ENCODE measurements at regions not wholly inside any gene's neighbourhood (a gene's known extent, or its start where the extent isn't known, plus 50 kb on each side); places are given as distances from the start of the nearest gene placed in this dataset.
A peak's percentile ranks its signal among the peaks of the same experiment; 100 is the strongest.

DNA sequence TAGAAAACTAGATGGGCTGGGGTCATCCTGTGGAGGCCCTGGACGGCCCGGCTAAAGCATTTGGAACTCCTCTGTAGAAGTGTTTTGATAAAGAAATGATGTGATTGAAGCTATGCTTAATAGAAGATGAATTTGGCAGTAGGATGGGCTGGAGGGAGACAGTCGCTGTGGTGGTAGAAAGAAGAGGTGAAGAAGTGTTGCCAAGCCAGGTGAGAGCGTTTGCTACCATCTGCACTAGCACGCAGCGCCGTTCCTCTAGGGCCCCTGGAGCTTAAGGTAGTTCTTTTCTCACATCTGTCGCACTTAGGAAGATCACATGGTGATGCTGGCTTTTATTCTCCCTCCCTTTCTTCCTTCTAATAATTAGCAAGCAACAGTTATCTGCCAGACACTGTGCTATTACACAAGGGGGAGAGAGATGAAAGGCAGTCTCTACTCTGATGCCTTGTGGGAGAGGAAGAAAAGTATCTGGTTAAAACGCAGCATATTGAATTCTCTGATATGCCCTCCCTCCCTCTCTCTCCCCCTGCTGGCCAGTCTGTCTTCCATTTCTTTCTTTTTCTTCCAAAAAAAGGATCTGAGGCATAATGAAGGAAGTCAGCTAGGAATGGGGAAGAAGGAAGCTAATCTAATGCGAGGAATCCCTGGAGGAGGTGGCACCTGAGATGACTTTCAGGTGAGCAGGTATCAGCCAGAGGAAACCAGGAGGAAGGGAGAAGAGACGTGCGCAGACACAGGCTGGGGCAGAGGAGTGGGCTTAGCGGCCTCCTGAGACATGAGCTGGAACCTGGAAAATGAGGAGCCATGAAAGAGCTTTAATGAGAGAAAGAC, 162.3 kb upstream of the KLF14 start:
- no peak for DNase-seq (ENCODE audit: low read depth in 2 of 2)

GRCh38 chr7:130896898-130897514, 163.0 kb upstream of the KLF14 start:
- DNase-seq (ENCODE audit: low read depth in 2 of 2) = peak; percentile 57 to 59

GRCh38 chr7:130897515-130898419, 163.8 kb upstream of the KLF14 start:
- no peak for DNase-seq (ENCODE audit: low read depth in 2 of 2)

- no peak for DNase-seq (ENCODE audit: low read depth in 2 of 2)
Measured at GRCh38 chr7:130899071-130899560, 165.1 kb upstream of the KLF14 start.

DNA sequence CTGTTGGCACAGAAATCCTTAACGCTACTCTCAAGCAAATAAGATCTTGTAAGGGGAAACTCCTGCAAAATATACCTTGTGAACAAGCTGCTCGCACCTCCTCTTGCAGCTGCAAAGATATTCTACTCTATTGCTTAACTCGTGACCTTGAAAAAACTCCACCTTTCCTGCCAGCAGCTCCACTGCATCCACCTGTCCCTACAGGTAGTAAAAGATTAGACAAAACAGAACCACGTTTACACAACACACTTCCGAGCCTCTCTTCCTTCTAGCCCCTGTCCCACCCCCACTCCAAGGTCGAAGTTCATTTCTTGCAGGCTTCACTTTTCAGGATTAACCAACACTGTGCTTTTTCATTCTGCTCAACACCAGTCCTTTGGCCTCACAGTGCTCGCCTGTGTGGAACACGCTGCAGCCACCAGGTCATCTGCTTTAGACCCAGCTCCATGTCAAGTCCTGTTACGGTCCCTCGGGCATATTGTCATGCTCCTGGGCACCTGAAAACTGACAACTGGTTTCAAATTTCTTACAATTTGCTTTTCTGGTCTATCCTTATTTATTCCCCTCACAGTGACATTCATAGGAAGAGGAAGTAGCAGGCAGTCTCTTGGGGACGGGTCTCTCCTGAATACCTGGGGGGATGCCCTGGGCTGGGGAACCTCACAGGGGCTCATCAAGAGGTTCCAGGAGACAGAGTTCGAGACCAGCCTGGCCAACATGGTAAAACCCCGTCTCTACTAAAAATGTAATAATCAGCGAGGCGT, 165.8 kb upstream of the KLF14 start:
- DNase-seq (ENCODE audit: low read depth in 2 of 2) = no peak

DNA sequence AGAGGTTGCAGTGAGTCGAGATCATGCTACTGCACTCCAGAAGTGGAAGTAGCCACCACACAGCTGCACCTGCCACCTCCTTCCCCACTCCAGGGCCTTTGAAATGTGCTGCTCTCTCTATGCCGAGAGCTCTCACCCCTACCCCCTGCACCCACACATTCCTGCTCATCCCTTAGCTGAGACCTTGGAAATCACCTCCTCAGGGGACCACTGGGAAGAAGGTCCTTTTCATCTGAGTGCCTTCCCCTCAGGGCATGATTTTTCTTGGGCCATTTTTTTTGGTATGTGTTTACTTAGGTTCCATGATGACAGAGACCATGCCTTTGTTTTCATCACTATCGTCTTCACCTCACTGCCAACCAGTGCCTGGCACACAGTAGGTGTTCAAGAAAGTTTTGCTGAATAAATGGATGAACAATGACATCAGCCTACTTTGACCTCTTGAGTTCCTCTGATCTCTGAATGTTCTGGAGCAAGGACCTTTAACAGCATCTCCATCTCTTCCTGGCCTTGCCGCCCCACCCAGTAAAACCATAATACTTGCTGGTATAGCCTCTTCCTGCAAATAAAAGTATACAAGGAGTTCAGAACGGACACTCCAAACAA, 166.6 kb upstream of the KLF14 start:
- DNase-seq (ENCODE audit: low read depth in 2 of 2) = no peak

DNA sequence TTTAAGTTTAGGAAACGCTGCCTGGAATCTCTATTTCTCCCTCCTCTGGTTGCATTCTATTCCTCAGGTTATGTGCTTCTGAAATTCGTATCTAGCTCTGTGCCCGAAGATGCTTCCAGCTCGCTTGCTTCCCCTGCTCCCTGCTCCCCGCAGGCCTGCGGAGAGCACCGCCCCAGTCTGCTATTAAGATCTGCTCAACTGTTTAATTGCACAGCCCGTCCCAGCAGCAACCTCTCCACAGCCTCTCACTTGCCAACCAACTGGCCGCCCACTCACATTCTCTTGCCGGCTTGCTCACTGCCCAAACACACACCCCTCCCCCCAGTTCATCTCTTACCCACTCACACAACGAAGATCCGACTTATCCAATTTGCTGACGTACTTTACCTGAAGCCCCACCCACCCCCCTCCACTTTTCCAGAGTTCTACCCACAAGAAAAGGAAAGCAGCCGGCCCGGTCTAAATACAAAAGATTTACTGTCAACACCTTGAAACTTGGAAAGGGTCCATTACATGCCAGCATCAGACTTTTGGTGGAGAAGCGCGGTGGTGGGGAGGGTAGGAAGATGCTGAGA, 167.3 kb upstream of the KLF14 start:
- DNase-seq (ENCODE audit: low read depth in 2 of 2) = no peak

DNA sequence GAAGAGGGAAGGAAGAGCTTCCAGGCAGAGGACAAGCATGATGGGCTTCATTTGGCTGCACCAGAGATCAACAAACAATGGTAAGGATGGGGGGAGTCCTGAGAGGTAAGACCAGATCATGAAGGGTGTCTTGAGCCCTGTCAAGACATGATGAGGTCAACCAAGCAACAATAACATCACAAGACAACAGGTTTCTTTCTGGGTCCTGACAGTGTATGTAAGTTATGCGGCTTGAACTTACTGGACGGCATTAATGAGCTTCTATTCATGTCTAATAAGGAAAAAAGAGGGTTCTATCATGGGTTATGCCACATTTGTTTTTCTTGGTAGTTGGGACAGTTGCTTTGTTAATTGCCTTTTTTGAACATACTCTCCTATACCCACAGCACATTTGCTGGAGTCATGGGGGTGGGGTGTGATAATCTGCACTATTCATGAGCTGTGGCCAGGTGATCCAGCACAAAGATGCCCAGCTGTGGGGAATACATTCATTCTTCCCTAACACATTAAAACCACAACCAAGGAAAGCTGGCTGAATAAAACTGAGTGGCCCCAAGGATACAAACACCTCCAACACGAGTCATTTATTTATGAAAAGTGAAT, 168.8 kb upstream of the KLF14 start:
- DNase-seq (ENCODE audit: low read depth in 2 of 2) = no peak

DNA sequence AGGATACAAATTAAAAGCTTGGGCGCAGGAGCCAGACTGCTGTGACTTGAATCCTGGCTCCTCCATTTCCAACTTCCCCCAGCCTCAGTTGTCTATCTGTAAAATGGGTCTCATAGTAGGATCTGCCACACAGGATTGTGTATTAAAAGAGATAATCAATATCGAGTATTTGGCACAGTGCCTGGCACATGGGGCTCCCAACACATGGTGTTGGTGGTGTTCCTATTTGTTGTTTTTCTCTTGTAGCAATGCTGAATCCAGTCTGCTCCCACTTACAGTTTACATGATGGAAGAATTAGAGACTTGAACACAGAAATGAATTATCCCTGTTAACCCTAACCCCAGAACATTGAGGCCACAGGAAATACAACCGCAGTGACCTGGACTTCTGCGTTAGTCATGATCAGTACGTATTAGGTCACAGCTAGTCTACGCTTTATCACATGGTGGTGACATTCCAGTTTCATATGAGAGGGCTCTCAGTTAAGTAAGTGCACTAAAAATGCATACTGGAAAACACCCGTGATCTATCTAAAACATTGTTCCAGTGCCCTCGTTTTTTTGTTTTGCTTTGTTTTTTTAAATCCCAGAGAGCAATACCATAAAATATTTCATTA, 169.5 kb upstream of the KLF14 start:
- no peak for DNase-seq (ENCODE audit: low read depth in 2 of 2)

DNA sequence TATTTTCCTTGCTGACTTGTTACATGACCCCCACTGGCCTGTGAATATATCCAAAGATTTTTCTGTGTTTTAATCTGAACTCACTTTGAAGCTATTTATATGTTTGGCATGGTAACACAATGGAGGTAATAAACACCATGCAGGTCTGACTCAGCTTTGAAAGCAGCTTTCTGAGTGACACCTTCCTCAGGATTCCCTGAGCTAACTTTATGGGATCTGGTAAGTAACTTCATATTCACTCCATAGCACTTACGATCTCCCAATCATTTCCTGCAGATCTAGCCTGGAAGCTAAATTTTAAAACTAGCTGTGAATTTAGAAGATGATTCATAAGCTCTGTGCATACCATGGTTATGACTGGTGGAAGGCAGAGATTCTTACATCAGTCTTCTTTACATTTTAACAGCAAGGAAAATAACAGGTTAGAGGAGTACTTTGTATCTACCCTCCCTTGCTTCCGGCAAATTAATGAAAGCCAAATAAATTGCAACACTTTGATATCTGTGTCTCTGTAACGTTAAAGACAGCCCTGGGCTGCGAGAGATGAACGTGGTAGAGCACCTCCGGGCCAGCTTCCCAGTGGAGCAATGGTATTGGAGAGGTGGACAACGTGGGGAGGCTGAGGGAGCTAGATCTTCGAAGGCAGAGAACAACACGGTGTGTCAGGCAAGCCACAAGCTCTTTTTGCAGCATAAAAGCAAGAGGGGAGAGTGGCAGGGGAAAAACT, 170.2 kb upstream of the KLF14 start:
- DNase-seq (ENCODE audit: low read depth in 2 of 2) = no peak

- DNase-seq (ENCODE audit: low read depth in 2 of 2) = no peak
Measured at GRCh38 chr7:130904792-130905191, 170.8 kb upstream of the KLF14 start.

- DNase-seq (ENCODE audit: low read depth in 2 of 2) = no peak
Measured at GRCh38 chr7:130906575-130906974, 172.6 kb upstream of the KLF14 start.

- DNase-seq (ENCODE audit: low read depth in 2 of 2) = no peak
Measured at GRCh38 chr7:130907439-130907838, 173.4 kb upstream of the KLF14 start.

DNA sequence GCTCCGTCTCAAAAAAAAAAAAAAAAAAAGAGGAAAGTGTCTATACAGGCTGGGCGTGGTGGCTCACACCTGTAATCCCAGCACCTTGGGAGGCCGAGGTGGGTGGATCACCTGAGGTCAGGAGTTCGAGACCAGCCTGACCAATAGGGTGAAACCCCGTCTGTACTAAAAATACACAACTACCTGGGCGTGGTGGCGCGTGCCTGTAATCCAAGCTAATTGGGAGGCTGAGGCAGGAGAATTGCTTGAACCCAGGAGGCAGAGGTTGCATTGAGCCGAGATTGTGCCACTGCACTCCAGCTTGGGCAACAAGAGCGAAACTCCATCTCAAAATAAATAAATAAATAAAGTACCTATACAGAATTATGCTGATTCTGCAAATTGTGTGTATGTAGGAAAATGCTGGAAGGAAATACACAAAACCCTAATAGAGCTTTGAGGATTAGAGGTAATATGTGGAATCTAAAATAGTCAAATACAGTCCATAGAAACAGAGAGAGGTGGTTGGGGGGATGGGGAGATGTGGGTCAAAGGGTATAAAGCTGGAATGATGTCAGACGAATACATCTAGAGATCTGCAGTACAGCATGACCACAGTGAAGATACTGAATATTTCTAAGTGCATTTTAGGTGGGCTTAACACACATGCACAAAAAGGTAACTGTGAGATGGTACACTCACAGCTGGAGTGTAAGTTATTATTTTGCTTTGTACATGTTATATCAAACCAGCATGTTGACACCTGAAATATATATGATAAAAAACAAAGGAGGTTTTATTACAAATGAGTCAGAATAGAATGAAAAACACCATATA, 174.5 kb upstream of the KLF14 start:
- no peak for DNase-seq (ENCODE audit: low read depth in 2 of 2)

GRCh38 chr7:130909161-130909836, 175.3 kb upstream of the KLF14 start:
- no peak for DNase-seq (ENCODE audit: low read depth in 2 of 2)

DNA sequence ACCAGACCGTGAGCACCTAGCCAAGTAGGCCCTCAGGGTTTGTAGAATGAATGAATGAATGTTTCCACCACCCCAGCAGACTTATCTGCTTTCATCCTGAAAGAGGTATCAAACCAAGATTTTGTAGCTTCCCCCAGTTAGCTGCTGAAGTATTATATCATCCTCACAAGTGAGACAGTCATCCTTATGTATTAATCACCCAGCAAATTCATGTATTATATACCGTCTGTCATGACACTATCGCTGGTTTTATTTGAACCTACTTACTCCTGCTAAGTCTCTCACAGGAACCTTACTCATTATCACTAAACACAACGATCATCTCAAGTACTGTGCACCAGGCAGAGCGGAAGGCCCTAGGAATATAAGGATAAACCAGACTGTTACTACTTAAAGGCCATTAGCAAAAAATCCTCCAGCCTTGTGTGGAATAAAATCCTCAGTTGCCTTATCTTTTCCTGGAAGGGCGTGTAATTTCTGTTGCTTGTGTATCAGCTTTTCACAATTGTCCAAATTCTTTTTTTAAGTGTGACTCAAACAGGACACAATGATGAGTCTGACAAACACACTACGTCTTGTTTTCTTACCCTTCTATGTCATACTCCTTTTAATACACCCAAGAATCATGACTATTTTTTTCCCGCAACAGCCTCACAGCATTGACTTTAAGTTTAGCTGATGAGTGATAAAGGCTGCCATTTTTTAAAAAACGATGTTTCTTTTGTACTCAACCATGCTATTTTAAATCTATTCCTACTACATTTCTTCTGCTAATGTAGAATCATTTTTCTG, 176.1 kb upstream of the KLF14 start:
- DNase-seq (ENCODE audit: low read depth in 2 of 2) = no peak
